ENCODE measurements at regions not wholly inside any gene's neighbourhood (a gene's known extent, or its start where the extent isn't known, plus 50 kb on each side); places are given as distances from the start of the nearest gene placed in this dataset.

DNA sequence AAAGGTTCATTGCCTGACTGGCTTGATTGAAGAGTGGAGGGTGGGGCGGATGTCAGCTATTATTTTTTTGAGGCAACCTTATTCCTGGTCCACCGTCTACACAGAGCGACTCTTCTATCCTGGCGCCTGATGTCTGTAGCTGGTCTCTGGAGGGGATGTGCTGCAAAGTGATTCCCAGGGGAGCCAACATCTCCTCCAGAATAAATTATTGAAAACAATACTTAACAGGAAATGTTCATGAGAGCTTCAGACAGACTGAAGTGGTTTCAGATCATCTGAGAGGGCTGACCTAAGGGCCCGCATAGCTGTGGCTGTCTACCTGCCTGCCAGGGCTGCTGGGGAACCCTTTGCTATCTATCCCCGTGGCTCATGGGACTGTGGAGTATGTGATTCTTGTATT, 66.7 kb downstream of the TEX35 start:
- TF ChIP-seq, protein P1, sequence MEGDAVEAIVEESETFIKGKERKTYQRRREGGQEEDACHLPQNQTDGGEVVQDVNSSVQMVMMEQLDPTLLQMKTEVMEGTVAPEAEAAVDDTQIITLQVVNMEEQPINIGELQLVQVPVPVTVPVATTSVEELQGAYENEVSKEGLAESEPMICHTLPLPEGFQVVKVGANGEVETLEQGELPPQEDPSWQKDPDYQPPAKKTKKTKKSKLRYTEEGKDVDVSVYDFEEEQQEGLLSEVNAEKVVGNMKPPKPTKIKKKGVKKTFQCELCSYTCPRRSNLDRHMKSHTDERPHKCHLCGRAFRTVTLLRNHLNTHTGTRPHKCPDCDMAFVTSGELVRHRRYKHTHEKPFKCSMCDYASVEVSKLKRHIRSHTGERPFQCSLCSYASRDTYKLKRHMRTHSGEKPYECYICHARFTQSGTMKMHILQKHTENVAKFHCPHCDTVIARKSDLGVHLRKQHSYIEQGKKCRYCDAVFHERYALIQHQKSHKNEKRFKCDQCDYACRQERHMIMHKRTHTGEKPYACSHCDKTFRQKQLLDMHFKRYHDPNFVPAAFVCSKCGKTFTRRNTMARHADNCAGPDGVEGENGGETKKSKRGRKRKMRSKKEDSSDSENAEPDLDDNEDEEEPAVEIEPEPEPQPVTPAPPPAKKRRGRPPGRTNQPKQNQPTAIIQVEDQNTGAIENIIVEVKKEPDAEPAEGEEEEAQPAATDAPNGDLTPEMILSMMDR (conservative IDR thresholded peaks at IDR 0.05; ENCODE audit: low read depth in 2 of 2) = no peak
- TF ChIP-seq EZH2phosphoT487 (IDR thresholded peaks at IDR 0.05; ENCODE audit: unreplicated experiment) = no peak
